BJ (cell line): ENCODE measurements at regions not wholly inside any gene's neighbourhood (a gene's known extent, or its start where the extent isn't known, plus 50 kb on each side); places are given as distances from the start of the nearest gene placed in this dataset.
A peak's percentile ranks its signal among the peaks of the same experiment; 100 is the strongest.

Source experiments
- CTCF ChIA-PET: fragments of 350-600 bp; formaldehyde crosslinking; extraction: SDS; loops from one replicate; lab custom pipeline; 2021; ENCODE audit warnings: antibody characterized with exemption, inconsistent platforms; lab: Yijun Ruan, JAX
- POLR2A ChIA-PET: fragments of 300-600 bp; sonication (Branson Sonifier 250); formaldehyde crosslinking; extraction: SDS; loops from one replicate; lab custom pipeline; 2021; ENCODE audit warnings: antibody characterized with exemption; lab: Charles Lee
- DNase-seq: peaks from one replicate; pipeline ENCODE4 v3.0.0-alpha.2; 2011; ENCODE audit warnings: low read depth
- H3K27me3 ChIP-seq: 2 replicates; pipeline ENCODE4 v1.6.0; 2011; ENCODE audit warnings: low read length; ENCODE audit not compliant: control insufficient read depth, insufficient read depth
- H3K36me3 ChIP-seq: 2 replicates; pipeline ENCODE4 v1.5.1; 2011; ENCODE audit warnings: low read length; ENCODE audit not compliant: control insufficient read depth, insufficient read depth
- H3K4me3 ChIP-seq: 2 replicates; pipeline ENCODE4 v1.5.1; 2011; ENCODE audit warnings: low read depth, mild to moderate bottlenecking, control low read depth, low read length
- CTCF ChIP-seq: IDR thresholded peaks from 2 replicates; pipeline ENCODE4 v1.5.1; 2011; ENCODE audit warnings: low read depth, mild to moderate bottlenecking, control low read depth, inconsistent platforms, low read length, moderate library complexity; ENCODE audit not compliant: insufficient read depth

- ChIA-PET CTCF (no interaction called here), POLR2A (no interaction called here)
- H3K4me3 ChIP-seq = no peak overlapping the region
- peaks cover 5% of the 10 kb centered on the region for H3K36me3 ChIP-seq
- H3K27me3 ChIP-seq = no peaks in the 10 kb centered on the region
- no peak for TF ChIP-seq CTCF
- no peak for DNase-seq
Observed at GRCh38 chr6:26165261-26165790, 78.1 kb downstream of the HFE start.

GRCh38 chr6:26170181-26170580 is 83.0 kb downstream of the HFE start:
- no peak for TF ChIP-seq CTCF
- DNase-seq = no peak
- Histone ChIP-seq H3K4me3 (no peak overlapping the region), H3K36me3 (peaks cover 2% of the 10 kb centered on the region; the same call in 1 of the 2 replicates), H3K27me3 (no peaks in the 10 kb centered on the region)
- ChIA-PET POLR2A (no interaction called here), CTCF (no interaction called here)

- H3K27me3 ChIP-seq = no peaks in the 10 kb centered on the region
- CTCF ChIA-PET = interaction anchor here (0.8 to 3.5 kb wide), 2 partner anchors 11 to 13 kb away, joined by 4 to 24 read pairs; a partner anchor contains a TSS
- TF ChIP-seq CTCF = no peak
- POLR2A ChIA-PET = interaction anchor here (1.7 kb wide), 1 partner anchor 13 kb away, joined by 19 read pairs; a partner anchor contains a TSS
- DNase-seq = no peak
- no peaks in the 10 kb centered on the region for H3K36me3 ChIP-seq
- H3K4me3 ChIP-seq = peak overlapping the region; percentile 46
Observed at GRCh38 chr6:26170951-26171841, 84.0 kb downstream of the HFE start.

- no peaks in the 10 kb centered on the region for H3K27me3 ChIP-seq
- ChIA-PET POLR2A (interaction anchor here (0.6 to 1.7 kb wide), 4 partner anchors 14 to 47 kb away, joined by 3 to 19 read pairs (median 8); a partner anchor contains a TSS), CTCF (interaction anchor here (0.7 to 3.5 kb wide), 4 partner anchors 11 to 417 kb away, joined by 3 to 24 read pairs (median 4); a partner anchor contains a TSS)
- H3K36me3 ChIP-seq = no peaks in the 10 kb centered on the region
- no peak for DNase-seq
- H3K4me3 ChIP-seq = peak overlapping the region; percentile 46
- no peak for TF ChIP-seq CTCF
Observed at GRCh38 chr6:26172608-26172968, 85.4 kb downstream of the HFE start.

- no peak for DNase-seq
- TF ChIP-seq CTCF = no peak
- Histone ChIP-seq H3K27me3 (no peaks in the 10 kb centered on the region), H3K4me3 (no peak overlapping the region), H3K36me3 (no peaks in the 10 kb centered on the region)
- ChIA-PET CTCF (interaction anchor here (0.9 to 3.5 kb wide), 5 partner anchors 10 to 422 kb away, joined by 4 to 24 read pairs (median 5); a partner anchor contains a TSS), POLR2A (interaction anchor here (0.9 to 1.5 kb wide), 2 partner anchors 24 to 42 kb away, joined by 7 to 11 read pairs; a partner anchor contains a TSS)
Observed at GRCh38 chr6:26173836-26174145, 86.6 kb downstream of the HFE start.
